Esophagus squamous epithelium (tissue), 4 donors: ENCODE measurements at regions not wholly inside any gene's neighbourhood (a gene's known extent, or its start where the extent isn't known, plus 50 kb on each side); places are given as distances from the start of the nearest gene placed in this dataset.

Experiments used
- CTCF ChIP-seq, 6 experiments: fragments of 450-650 bp in 4 of 6; fragments of 200-600 bp in 2 of 6; sonication (generic) in 2 of 6; IDR thresholded peaks; one replicate each; pipeline ENCODE4 v1.5.1; 2016 to 2019; ENCODE audit warnings: antibody characterized with exemption in 6 of 6, mild to moderate bottlenecking in 4 of 6, moderate library complexity in 4 of 6
- POLR2A ChIP-seq, 4 donors: fragments of 450-650 bp; IDR thresholded peaks; one replicate each; pipeline ENCODE4 v1.6.1; 2017; ENCODE audit warnings: antibody characterized with exemption in 4 of 4, mild to moderate bottlenecking in 4 of 4, moderate library complexity in 3 of 4

DNA sequence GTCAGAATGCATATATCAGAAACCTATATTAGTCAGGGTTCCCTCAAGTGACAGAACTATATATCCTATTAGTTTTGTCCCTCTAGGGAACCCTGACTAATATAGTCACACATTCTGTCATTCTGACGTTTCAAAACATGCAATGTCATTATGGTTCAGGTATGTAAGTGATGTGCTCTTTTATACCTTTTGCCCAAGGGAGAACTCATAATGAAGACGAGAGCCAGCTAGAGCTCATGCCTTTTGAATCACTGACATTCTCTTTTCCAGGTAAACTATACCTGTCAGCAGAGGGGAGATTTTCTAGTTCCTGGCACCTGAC is 576.7 kb downstream of the LRRC70 start:
- TF ChIP-seq CTCF (IDR thresholded peaks at IDR 0.05) (no peak), POLR2A (IDR thresholded peaks at IDR 0.05) (no peak)
